ENCODE measurements at regions not wholly inside any gene's neighbourhood (a gene's known extent, or its start where the extent isn't known, plus 50 kb on each side); places are given as distances from the start of the nearest gene placed in this dataset.

DNA sequence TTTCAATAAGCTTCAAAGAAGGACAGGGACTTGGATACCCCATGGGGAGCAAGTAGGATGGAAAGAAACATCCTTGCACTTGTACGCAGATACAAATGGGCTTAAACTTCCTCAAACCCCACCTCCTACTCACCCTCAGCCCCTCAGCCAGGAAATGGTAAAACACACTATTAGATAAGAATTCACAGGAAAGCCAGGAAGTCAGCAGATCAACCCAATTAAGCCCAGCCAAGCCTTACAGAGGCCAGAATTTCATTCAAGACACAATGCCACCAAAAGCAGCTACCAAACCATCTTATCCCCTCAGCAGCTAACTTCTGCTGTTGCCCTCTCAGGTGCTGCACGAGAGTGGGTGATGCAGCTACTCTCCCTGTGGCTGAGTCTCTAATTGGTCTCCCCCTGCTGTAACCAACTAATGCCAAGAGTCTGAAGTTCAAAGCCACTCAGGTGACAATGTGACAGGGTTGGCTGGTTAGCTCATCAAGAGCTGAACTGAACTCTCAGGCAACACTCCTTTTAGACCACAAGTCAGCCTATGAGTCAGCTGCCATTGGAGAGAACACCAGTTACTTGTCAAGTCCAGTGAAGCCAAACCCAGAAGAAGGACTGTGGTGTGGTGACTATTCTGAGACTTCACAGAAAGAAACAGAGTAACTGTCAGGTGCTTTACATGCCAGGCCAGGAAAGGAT lies 201.9 kb downstream of the ZNF608 start:
- no peak overlapping the region for H2AFZ ChIP-seq (ENCODE audit: low read length)
- no peak overlapping the region for H2BK120ac ChIP-seq (replicated peaks; ENCODE audit: low read depth, low read length)
- H3K4me1 ChIP-seq (replicated peaks in 1 of 4; ENCODE audit: control insufficient read depth in 3 of 4, insufficient read depth in 4 of 4, low read length in 3 of 4), result peaks cover 0 to 2% (median 2%) of the 10 kb centered on the region in 4 experiments; a peak in 3 of 7 replicates
- CTCF ChIA-PET (ENCODE audit: partially characterized antibody), result interaction anchor here (0.7 kb wide), 1 partner anchor 92 kb away, joined by 3 read pairs; no protein-coding TSS in a partner anchor
- no peak overlapping the region for H4K8ac ChIP-seq (ENCODE audit: extremely low read depth, insufficient read depth, low read length)
- no peak overlapping the region for H4K91ac ChIP-seq (replicated peaks; ENCODE audit: insufficient read length, low read length)
- H3K23me2 ChIP-seq (ENCODE audit: low read depth, low read length), result no peaks in the 10 kb centered on the region; the same call in 1 of the 2 replicates
- H3K27me3 ChIP-seq (replicated peaks in 1 of 4; ENCODE audit: control insufficient read depth in 3 of 4, extremely low read depth in 1 of 4, insufficient read depth in 3 of 4, low read length in 3 of 4), result no peaks in the 10 kb centered on the region
- no peaks in the 10 kb centered on the region for H3K36me3 ChIP-seq (ENCODE audit: control insufficient read depth in 2 of 4, insufficient read depth in 4 of 4, low read length in 3 of 4)
- H3K27ac ChIP-seq (ENCODE audit: low read depth, low read length), result no peak overlapping the region
- no peak overlapping the region for H3K9ac ChIP-seq (replicated peaks in 1 of 4; ENCODE audit: extremely low read depth in 1 of 4, low read depth in 3 of 4, low read length in 3 of 4)
- FAIRE-seq (no peak), DNase-seq (ENCODE audit: low read depth in 1 of 2, low spot score in 2 of 2) (no peak)
- no peaks in the 10 kb centered on the region for H4K20me1 ChIP-seq (replicated peaks in 1 of 2; ENCODE audit: control insufficient read depth in 1 of 2, insufficient read depth in 2 of 2, low read length in 2 of 2)
- H3K4ac ChIP-seq (replicated peaks; ENCODE audit: insufficient read length, low read depth, low read length), result no peak overlapping the region
- H3K56ac ChIP-seq (replicated peaks; ENCODE audit: insufficient read length, low read depth, low read length), result no peak overlapping the region
- no peak overlapping the region for H3K23ac ChIP-seq (ENCODE audit: insufficient read length)
- no peak overlapping the region for H2BK12ac ChIP-seq (ENCODE audit: low read depth, low read length)
- H3K14ac ChIP-seq (ENCODE audit: insufficient read length), result no peak overlapping the region
- POLR2A ChIA-PET (ENCODE audit: partially characterized antibody), result no interaction called here
- no peak overlapping the region for H3K4me3 ChIP-seq (ENCODE audit: extremely low read depth in 1 of 4, insufficient read depth in 2 of 4, low read depth in 3 of 4, low read length in 4 of 4)
- no peak overlapping the region for H4K5ac ChIP-seq (ENCODE audit: insufficient read length, low read depth, low read length)
- H2BK5ac ChIP-seq (ENCODE audit: low read depth, low read length), result no peak overlapping the region
- H3K9me3 ChIP-seq (ENCODE audit: insufficient read depth in 2 of 2, low read depth in 1 of 2, low read length in 1 of 2), result no peaks in the 10 kb centered on the region
- WGBS, 2 experiments (ENCODE audit: extremely low coverage in 1 of 2, insufficient coverage in 1 of 2, insufficient read length in 1 of 2, insufficient replicate concordance in 2 of 2, low coverage in 1 of 2, low lambda C conversion rate in 2 of 2, missing lambda C conversion rate in 1 of 2), result 91% methylated on average over 2 of the region's 2 CpGs; no CpG with 5 or more reads in 1 of the 2 experiments
- no peak overlapping the region for H3K18ac ChIP-seq (ENCODE audit: extremely low read depth, low read length)
- H3K4me2 ChIP-seq (ENCODE audit: insufficient read depth in 1 of 2, low read depth in 2 of 2, low read length in 2 of 2), result no peak overlapping the region
- H2AK5ac ChIP-seq (ENCODE audit: low read depth, low read length), result no peak overlapping the region
- H3K79me1 ChIP-seq (ENCODE audit: low read depth, low read length), result 0 out of 2 replicates have a peak, but pooled peaks cover 2% of the 10 kb centered on the region
- H2BK20ac ChIP-seq (ENCODE audit: low read length), result no peak overlapping the region
- H3K79me2 ChIP-seq (ENCODE audit: control insufficient read depth in 1 of 2, insufficient read depth in 2 of 2, low read length in 2 of 2), result no peaks in the 10 kb centered on the region
- H2BK15ac ChIP-seq (ENCODE audit: low read length), result no peak overlapping the region
- no peak for TF ChIP-seq MAFK (IDR thresholded peaks at IDR 0.05; ENCODE audit: low read depth, low read length)
- no peak for TF ChIP-seq TEAD4 (IDR thresholded peaks at IDR 0.05; ENCODE audit: low read depth, low read length)
- no peak for TF ChIP-seq JUND (IDR thresholded peaks at IDR 0.05; ENCODE audit: low read length)
- no peak for TF ChIP-seq RBBP5 (IDR thresholded peaks at IDR 0.05; ENCODE audit: borderline replicate concordance, low read depth, low read length)
- no peak for TF ChIP-seq SUZ12 (IDR thresholded peaks at IDR 0.05; ENCODE audit: low read length)
- no peak for TF ChIP-seq KDM1A (IDR thresholded peaks at IDR 0.05; ENCODE audit: borderline replicate concordance, low read length)
- TF ChIP-seq SIN3A (conservative IDR thresholded peaks at IDR 0.05 in 1 of 2, IDR thresholded peaks at IDR 0.05 in 1 of 2; ENCODE audit: low read depth in 1 of 2, low read length in 2 of 2), result no peak
- no peak for TF ChIP-seq EP300 (IDR thresholded peaks at IDR 0.05; ENCODE audit: borderline replicate concordance in 1 of 2, low read depth in 2 of 2, low read length in 2 of 2)
- TF ChIP-seq, protein P1, sequence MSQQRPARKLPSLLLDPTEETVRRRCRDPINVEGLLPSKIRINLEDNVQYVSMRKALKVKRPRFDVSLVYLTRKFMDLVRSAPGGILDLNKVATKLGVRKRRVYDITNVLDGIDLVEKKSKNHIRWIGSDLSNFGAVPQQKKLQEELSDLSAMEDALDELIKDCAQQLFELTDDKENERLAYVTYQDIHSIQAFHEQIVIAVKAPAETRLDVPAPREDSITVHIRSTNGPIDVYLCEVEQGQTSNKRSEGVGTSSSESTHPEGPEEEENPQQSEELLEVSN (IDR thresholded peaks at IDR 0.05), result no peak
- TF ChIP-seq GTF2F1 (IDR thresholded peaks at IDR 0.05; ENCODE audit: borderline replicate concordance, low read depth, low read length), result no peak

Measured in H1 (cell line).